ENCODE measurements at regions not wholly inside any gene's neighbourhood (a gene's known extent, or its start where the extent isn't known, plus 50 kb on each side); places are given as distances from the start of the nearest gene placed in this dataset.

GRCh38 chr12:118827606-118828005 lies 153.7 kb upstream of the SRRM4 start:
- TF ChIP-seq TAF1 (IDR thresholded peaks at IDR 0.05; ENCODE audit: borderline replicate concordance, insufficient read depth, low read length): no peak
- TF ChIP-seq SIN3A (IDR thresholded peaks at IDR 0.05; ENCODE audit: borderline replicate concordance, insufficient read depth, low read length): no peak
- TF ChIP-seq POLR2AphosphoS5 (IDR thresholded peaks at IDR 0.05; ENCODE audit: low read depth, low read length): no peak
- no peak for TF ChIP-seq FOXP2 (optimal IDR thresholded peaks at IDR 0.05; ENCODE audit: borderline replicate concordance, extremely low read depth, extremely low read length, insufficient read depth)
- TF ChIP-seq REST (IDR thresholded peaks at IDR 0.05; ENCODE audit: insufficient read depth in 1 of 2, low read depth in 2 of 2, low read length in 2 of 2): no peak

GRCh38 chr12:118830296-118830695 lies 151.0 kb upstream of the SRRM4 start:
- TF ChIP-seq SIN3A (IDR thresholded peaks at IDR 0.05; ENCODE audit: borderline replicate concordance, insufficient read depth, low read length): no peak
- TF ChIP-seq REST (IDR thresholded peaks at IDR 0.05; ENCODE audit: insufficient read depth in 1 of 2, low read depth in 2 of 2, low read length in 2 of 2): no peak
- TF ChIP-seq TAF1 (IDR thresholded peaks at IDR 0.05; ENCODE audit: borderline replicate concordance, insufficient read depth, low read length): no peak
- TF ChIP-seq FOXP2 (optimal IDR thresholded peaks at IDR 0.05; ENCODE audit: borderline replicate concordance, extremely low read depth, extremely low read length, insufficient read depth): no peak
- TF ChIP-seq POLR2AphosphoS5 (IDR thresholded peaks at IDR 0.05; ENCODE audit: low read depth, low read length): no peak

GRCh38 chr12:118835926-118836325 lies 145.4 kb upstream of the SRRM4 start:
- TF ChIP-seq TAF1 (IDR thresholded peaks at IDR 0.05; ENCODE audit: borderline replicate concordance, insufficient read depth, low read length): no peak
- TF ChIP-seq POLR2AphosphoS5 (IDR thresholded peaks at IDR 0.05; ENCODE audit: low read depth, low read length): no peak
- no peak for TF ChIP-seq SIN3A (IDR thresholded peaks at IDR 0.05; ENCODE audit: borderline replicate concordance, insufficient read depth, low read length)
- TF ChIP-seq REST (IDR thresholded peaks at IDR 0.05; ENCODE audit: insufficient read depth in 1 of 2, low read depth in 2 of 2, low read length in 2 of 2): no peak
- TF ChIP-seq FOXP2 (optimal IDR thresholded peaks at IDR 0.05; ENCODE audit: borderline replicate concordance, extremely low read depth, extremely low read length, insufficient read depth): no peak

- no peak for TF ChIP-seq TAF1 (IDR thresholded peaks at IDR 0.05; ENCODE audit: borderline replicate concordance, insufficient read depth, low read length)
- TF ChIP-seq FOXP2 (optimal IDR thresholded peaks at IDR 0.05; ENCODE audit: borderline replicate concordance, extremely low read depth, extremely low read length, insufficient read depth): no peak
Observed at GRCh38 chr12:118840399-118840798, 140.9 kb upstream of the SRRM4 start.

GRCh38 chr12:118840878-118841277 lies 140.5 kb upstream of the SRRM4 start:
- TF ChIP-seq SIN3A (IDR thresholded peaks at IDR 0.05; ENCODE audit: borderline replicate concordance, insufficient read depth, low read length): no peak
- no peak for TF ChIP-seq POLR2AphosphoS5 (IDR thresholded peaks at IDR 0.05; ENCODE audit: low read depth, low read length)
- TF ChIP-seq REST (IDR thresholded peaks at IDR 0.05; ENCODE audit: insufficient read depth in 1 of 2, low read depth in 2 of 2, low read length in 2 of 2): no peak
- no peak for TF ChIP-seq FOXP2 (optimal IDR thresholded peaks at IDR 0.05; ENCODE audit: borderline replicate concordance, extremely low read depth, extremely low read length, insufficient read depth)
- no peak for TF ChIP-seq TAF1 (IDR thresholded peaks at IDR 0.05; ENCODE audit: borderline replicate concordance, insufficient read depth, low read length)
